HEK293T (cell line): ENCODE measurements at regions not wholly inside any gene's neighbourhood (a gene's known extent, or its start where the extent isn't known, plus 50 kb on each side); places are given as distances from the start of the nearest gene placed in this dataset.

Experiments used
- BHLHE40 ChIP-seq: fragments of 450-650 bp; IDR thresholded peaks from 2 replicates; pipeline ENCODE4 v1.6.1; 2016; ENCODE audit warnings: mild to moderate bottlenecking, moderate library complexity, borderline replicate concordance
- CTBP1 ChIP-seq: fragments of 450-650 bp; IDR thresholded peaks from 2 replicates; pipeline ENCODE4 v1.6.1; 2016; ENCODE audit warnings: borderline replicate concordance
- ELF4 ChIP-seq: fragments of 450-650 bp; IDR thresholded peaks from 2 replicates; pipeline ENCODE4 v1.6.1; 2017; ENCODE audit warnings: antibody characterized with exemption
- FOXA1 ChIP-seq: fragments of 450-650 bp; IDR thresholded peaks from 2 replicates; pipeline ENCODE4 v1.6.1; 2016; ENCODE audit warnings: mild to moderate bottlenecking
- FOXM1 ChIP-seq: fragments of 450-650 bp; IDR thresholded peaks from 2 replicates; pipeline ENCODE4 v1.6.1; 2017; ENCODE audit warnings: mild to moderate bottlenecking, borderline replicate concordance
- SP1 ChIP-seq: fragments of 450-650 bp; IDR thresholded peaks from 2 replicates; pipeline ENCODE4 v1.6.1; 2017
- SUZ12 ChIP-seq: fragments of 450-650 bp; IDR thresholded peaks from 2 replicates; pipeline ENCODE4 v1.6.1; 2016; ENCODE audit warnings: mild to moderate bottlenecking
- TARDBP ChIP-seq: fragments of 450-650 bp; IDR thresholded peaks from 2 replicates; pipeline ENCODE4 v1.6.1; 2016

DNA sequence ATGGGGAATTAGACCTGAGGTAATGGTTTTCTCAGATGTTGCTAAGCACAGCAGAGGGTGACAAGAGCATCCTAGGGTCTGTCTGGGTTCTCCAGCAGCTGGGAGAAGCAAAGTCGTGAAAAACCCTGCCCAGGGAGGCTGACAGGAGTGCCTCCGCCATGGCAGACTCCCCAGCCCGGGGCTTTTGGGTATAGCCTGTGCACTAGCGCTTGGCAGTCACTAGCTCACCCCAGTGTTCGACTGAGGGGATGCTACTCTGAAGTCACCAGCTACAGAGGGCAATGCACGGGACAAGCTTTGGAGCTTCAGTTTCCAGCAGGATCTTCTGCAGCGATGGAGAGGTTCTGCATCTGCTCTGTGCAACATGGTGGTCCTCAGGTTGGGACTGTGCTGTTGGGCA lies 87.5 kb downstream of the ING1 start:
- TF ChIP-seq SUZ12 (no peak), FOXA1 (no peak), FOXM1 (no peak), ELF4 (no peak), TARDBP (no peak), SP1 (no peak), BHLHE40 (no peak), CTBP1 (no peak)
